Activated naive CD4-positive, alpha-beta T cell treated with anti-CD3 and anti-CD28 coated beads, Interleukin-2, amount 10 ng/mL, durations not matched to agents 7 days and 5 days (primary cell): ENCODE measurements at regions not wholly inside any gene's neighbourhood (a gene's known extent, or its start where the extent isn't known, plus 50 kb on each side); places are given as distances from the start of the nearest gene placed in this dataset.
"Not testable (repeated sequence)": the region's sequence is repeated elsewhere in the genome, so short reads cannot be mapped to it uniquely, and the experiment has no call there.

Source experiments
- CTCF ChIA-PET: fragments of 350-600 bp; sonication (Branson Sonifier 250); formaldehyde crosslinking; loops from one replicate; lab custom pipeline; 2021; ENCODE audit warnings: antibody characterized with exemption; lab: Charles Lee
- DNase-seq: peaks from one replicate; pipeline ENCODE4 v3.0.0-alpha.2; 2020
- H3K27ac Mint-ChIP-seq: one replicate; pipeline ENCODE4 v1.8.0; 2021; ENCODE audit warnings: mild to moderate bottlenecking, moderate library complexity, mixed read lengths
- H3K27me3 Mint-ChIP-seq: one replicate; pipeline ENCODE4 v1.8.0; 2021; ENCODE audit warnings: mild to moderate bottlenecking, mixed read lengths
- H3K36me3 Mint-ChIP-seq: one replicate; pipeline ENCODE4 v1.8.0; 2021; ENCODE audit warnings: mixed read lengths
- H3K4me1 Mint-ChIP-seq: one replicate; pipeline ENCODE4 v1.8.0; 2021; ENCODE audit warnings: mixed read lengths
- H3K4me3 Mint-ChIP-seq: one replicate; pipeline ENCODE4 v1.8.0; 2021; ENCODE audit warnings: mild to moderate bottlenecking, moderate library complexity, mixed read lengths
- H3K9me3 Mint-ChIP-seq: one replicate; pipeline ENCODE4 v1.8.0; 2021; ENCODE audit warnings: mixed read lengths

DNA sequence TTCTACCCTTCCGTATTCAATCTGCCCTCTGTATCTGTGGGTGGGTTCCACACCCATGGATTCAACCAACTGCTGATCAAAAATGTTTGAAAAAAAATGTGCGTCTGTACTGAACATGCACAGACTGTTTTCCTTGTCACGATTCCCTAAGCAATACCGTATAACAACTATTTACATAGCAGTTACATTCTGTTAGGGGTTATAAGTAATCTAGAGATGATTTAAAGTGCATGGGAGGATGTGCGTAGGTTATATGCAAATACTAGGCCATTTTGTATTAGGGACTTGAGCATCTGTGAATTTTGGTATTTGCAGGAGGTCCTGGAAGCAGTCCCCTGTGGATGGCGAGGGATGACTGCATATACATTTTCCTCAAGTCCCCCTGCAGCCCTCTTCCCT lies 486.9 kb downstream of the PREX1 start:
- Mint-ChIP-seq H3K4me3 (no peak overlapping the region), H3K27me3 (peaks cover 43% of the 10 kb centered on the region), H3K9me3 (no peaks in the 10 kb centered on the region)

DNA sequence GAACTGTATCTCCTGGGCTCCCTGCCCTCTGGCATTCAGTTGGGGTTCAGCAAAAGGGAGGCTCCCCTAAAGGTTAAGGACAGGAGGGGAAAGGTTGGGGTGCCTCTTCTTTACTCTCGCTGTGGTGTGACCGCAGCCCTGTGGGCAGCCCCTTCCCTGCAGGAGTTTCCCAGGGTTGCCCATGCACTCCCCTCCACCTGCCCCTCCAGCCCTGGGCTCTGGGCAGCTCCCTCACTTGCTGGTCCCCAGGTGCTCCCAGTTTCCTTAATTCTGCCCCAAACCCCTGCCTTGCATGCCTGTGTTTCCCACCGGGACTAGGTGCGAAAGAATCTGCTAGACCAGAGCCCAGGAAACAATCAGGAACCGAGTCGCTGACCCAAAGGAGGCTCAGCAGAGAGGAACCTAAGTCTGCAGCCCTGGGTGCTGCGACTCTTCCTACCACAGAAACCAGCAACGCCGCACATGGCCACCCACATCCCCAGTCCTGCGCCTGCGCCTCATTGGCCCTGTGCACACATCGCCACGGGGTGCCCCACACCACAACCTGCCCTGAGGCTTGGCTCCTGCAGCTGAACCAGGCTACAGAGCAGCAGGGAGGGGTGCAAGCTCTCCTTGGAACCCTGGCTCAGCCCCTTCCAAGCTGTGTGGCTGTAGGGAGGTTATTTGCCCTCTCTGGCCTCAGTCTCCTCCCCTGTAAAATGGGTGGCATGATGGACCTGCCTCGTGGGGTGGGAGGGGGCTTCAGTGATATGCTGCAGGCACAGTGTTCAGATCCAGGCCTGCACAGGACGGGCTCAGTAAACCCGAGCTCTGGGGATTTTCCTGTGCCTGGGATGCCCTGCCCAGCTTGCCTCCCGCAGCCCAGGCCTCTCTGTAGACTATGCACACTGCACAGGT lies 487.6 kb downstream of the PREX1 start:
- Mint-ChIP-seq H3K4me1 (no peaks in the 10 kb centered on the region), H3K27ac (no peak overlapping the region), H3K9me3 (no peaks in the 10 kb centered on the region), H3K4me3 (no peak overlapping the region), H3K27me3 (peaks cover 43% of the 10 kb centered on the region), H3K36me3 (no peaks in the 10 kb centered on the region)
- CTCF ChIA-PET = no interaction called here
- no peak for DNase-seq

More for the DNA sequence above, 486.9 kb downstream of the PREX1 start:
- no peak for DNase-seq
- no peak overlapping the region for H3K27ac Mint-ChIP-seq
- H3K4me1 Mint-ChIP-seq = no peaks in the 10 kb centered on the region
- no peaks in the 10 kb centered on the region for H3K36me3 Mint-ChIP-seq
- CTCF ChIA-PET = no interaction called here

- no peak overlapping the region for H3K27ac Mint-ChIP-seq
Measured at GRCh38 chr20:48339190-48339985, 488.4 kb downstream of the PREX1 start.

GRCh38 chr20:48338717-48339116 lies 489.1 kb downstream of the PREX1 start:
- no peak overlapping the region for H3K27ac Mint-ChIP-seq
- no peaks in the 10 kb centered on the region for H3K4me1 Mint-ChIP-seq
- H3K4me3 Mint-ChIP-seq = no peak overlapping the region
- DNase-seq = no peak
- H3K36me3 Mint-ChIP-seq = no peaks in the 10 kb centered on the region
- H3K9me3 Mint-ChIP-seq = no peaks in the 10 kb centered on the region
- CTCF ChIA-PET = no interaction called here
- H3K27me3 Mint-ChIP-seq = peaks cover 42% of the 10 kb centered on the region

More at GRCh38 chr20:48339190-48339985, 488.4 kb downstream of the PREX1 start:
- Mint-ChIP-seq H3K4me1 (no peaks in the 10 kb centered on the region), H3K36me3 (no peaks in the 10 kb centered on the region), H3K4me3 (no peak overlapping the region), H3K27me3 (peaks cover 43% of the 10 kb centered on the region), H3K9me3 (no peaks in the 10 kb centered on the region)
- no peak for DNase-seq
- CTCF ChIA-PET = no interaction called here

GRCh38 chr20:48336597-48336996 lies 491.2 kb downstream of the PREX1 start:
- no peaks in the 10 kb centered on the region for H3K4me1 Mint-ChIP-seq
- no peak overlapping the region for H3K4me3 Mint-ChIP-seq
- H3K36me3 Mint-ChIP-seq = no peaks in the 10 kb centered on the region
- H3K9me3 Mint-ChIP-seq = no peaks in the 10 kb centered on the region
- H3K27ac Mint-ChIP-seq = no peak overlapping the region
- DNase-seq = no peak
- H3K27me3 Mint-ChIP-seq = peaks cover 30% of the 10 kb centered on the region
- CTCF ChIA-PET = no interaction called here

DNA sequence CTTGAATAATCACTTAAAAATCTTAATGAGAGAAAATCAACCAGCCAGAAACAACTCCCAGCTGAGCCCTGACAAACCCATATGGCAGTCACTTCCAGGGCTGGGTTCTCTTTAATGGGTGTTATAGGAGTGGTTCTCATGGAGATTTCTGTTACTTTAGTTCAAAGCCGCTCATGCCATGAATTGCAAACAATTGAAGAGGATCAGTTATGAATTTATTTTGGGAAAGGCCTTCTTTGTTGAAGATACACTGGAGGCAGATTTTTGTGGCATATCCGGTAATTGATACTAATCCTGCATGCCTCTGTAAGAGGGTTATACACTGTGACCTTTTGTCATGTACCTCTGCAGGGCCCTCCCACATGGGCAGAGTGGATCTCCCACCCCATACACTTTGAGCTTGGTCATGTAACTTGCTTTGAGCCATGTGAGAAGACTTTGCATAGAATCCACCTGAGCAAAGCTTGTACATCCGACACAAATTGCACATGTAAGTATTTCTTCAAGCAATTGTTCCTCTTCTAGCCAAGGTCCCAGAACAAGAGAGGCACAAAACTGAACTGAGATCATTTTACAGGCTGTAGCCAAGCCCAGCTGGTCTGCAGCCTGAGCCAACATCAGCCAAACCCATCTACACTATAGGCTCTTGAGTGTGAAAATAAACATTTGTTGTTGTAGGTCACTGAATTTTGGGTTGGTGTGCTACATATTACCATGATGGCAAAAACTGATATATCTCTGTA lies 492.3 kb downstream of the PREX1 start:
- no peak overlapping the region for H3K4me3 Mint-ChIP-seq
- H3K9me3 Mint-ChIP-seq = no peaks in the 10 kb centered on the region
- no peak overlapping the region for H3K27ac Mint-ChIP-seq
- DNase-seq = no peak
- no peaks in the 10 kb centered on the region for H3K4me1 Mint-ChIP-seq
- H3K36me3 Mint-ChIP-seq = no peaks in the 10 kb centered on the region
- CTCF ChIA-PET = no interaction called here
- H3K27me3 Mint-ChIP-seq = peaks cover 24% of the 10 kb centered on the region

DNA sequence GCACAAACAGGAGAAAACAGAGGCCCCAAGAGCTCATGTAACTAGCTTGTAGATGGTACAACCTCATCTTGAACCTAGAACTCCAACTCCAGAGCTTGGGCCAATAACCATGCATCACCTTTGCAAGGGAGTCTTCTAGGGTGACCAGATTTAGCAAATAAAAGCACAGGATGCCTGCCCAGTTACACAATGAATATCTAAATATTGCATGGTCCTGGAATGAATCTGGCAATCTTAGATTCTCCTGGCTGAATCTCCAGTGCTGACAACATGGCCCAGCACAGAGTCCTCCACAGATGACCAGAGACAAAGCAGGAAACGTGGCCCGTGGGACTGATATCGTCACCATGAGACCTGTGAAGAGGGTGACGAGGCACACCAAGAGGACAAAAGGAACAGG lies 494.1 kb downstream of the PREX1 start:
- H3K4me3 Mint-ChIP-seq = no peak overlapping the region
- no peak for DNase-seq

DNA sequence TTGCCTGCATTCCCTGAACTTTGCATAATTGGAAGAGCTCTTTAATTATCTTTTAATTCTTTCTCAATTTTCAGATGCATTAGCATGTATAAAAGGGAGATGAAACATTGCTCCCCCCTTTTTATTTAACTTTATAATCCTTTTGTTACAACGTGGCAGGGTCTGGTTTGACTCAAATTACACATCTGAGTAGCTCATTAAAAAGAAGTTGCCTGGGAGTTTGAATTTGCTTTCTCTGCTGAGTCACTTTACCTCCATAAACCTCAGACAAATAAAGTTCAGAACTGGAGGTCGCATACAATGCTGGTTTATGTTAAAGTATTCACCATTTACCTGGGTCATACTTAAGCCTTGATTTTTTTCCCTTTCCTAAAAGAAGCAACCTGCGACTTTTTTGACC lies 495.2 kb downstream of the PREX1 start:
- H3K4me1 Mint-ChIP-seq = no peaks in the 10 kb centered on the region
- H3K36me3 Mint-ChIP-seq = no peaks in the 10 kb centered on the region
- no peaks in the 10 kb centered on the region for H3K9me3 Mint-ChIP-seq
- no peak for DNase-seq
- CTCF ChIA-PET = no interaction called here
- peaks cover 13% of the 10 kb centered on the region for H3K27me3 Mint-ChIP-seq
- no peak overlapping the region for H3K4me3 Mint-ChIP-seq
- H3K27ac Mint-ChIP-seq = no peak overlapping the region

More for the DNA sequence above, 494.1 kb downstream of the PREX1 start:
- no peaks in the 10 kb centered on the region for H3K4me1 Mint-ChIP-seq
- no peaks in the 10 kb centered on the region for H3K9me3 Mint-ChIP-seq
- H3K27me3 Mint-ChIP-seq = peaks cover 13% of the 10 kb centered on the region
- CTCF ChIA-PET = no interaction called here
- no peaks in the 10 kb centered on the region for H3K36me3 Mint-ChIP-seq
- H3K27ac Mint-ChIP-seq = no peak overlapping the region

GRCh38 chr20:48331518-48332286 lies 496.1 kb downstream of the PREX1 start:
- CTCF ChIA-PET = interaction anchor here (0.6 kb wide), 1 partner anchor 453 kb away, joined by 3 read pairs; no protein-coding TSS in a partner anchor
- Mint-ChIP-seq H3K4me3 (no peak overlapping the region), H3K9me3 (no peaks in the 10 kb centered on the region), H3K36me3 (no peaks in the 10 kb centered on the region), H3K4me1 (no peaks in the 10 kb centered on the region), H3K27me3 (peaks cover 13% of the 10 kb centered on the region), H3K27ac (no peak overlapping the region)
- no peak for DNase-seq

DNA sequence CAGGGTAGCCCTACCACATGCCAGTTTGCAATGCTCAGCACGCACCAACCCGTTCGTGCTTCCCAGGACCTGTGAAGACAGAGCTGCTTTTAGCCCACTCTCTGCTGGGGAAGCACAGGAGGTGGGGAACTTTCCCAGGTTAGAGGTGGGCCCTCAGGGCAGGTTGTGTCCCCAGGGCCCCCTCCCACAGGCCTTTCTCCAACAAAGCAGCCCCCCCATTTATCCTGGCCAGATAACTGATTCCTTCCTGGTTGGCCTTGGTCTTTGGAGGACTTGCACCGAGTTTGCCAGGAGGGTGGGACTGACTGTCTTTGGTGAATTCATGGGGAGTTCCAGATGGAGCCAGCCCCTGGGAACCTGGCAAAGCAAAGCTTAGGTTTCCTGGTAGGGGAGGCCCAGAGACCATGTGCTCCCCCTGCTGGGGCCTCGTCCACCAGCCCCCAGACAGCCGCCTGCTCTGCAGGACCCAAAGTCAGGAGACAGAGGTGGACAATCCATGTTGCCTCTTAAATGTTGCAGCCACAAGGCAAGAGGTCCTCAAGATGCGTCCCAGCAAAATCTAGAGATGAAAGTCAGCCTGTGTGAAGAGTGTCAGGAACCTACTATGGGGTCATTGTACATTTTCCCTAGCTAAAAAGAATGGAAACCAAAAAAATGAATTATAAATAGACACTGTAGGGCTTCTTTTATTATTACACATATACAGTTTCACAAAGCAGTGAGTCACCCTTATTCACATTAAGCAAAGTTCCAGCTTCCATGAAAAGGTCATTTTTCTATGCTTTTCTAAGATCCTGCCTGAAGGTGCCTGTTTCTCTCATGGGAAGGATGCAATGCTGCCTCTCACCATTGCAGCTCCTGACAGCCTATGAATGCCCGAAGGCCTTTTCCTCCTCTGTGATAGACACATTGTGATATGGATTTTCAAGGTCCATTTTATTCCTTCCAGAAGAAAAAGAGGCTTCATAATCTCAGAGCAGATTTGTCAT lies 497.8 kb downstream of the PREX1 start:
- DNase-seq = peak; percentile 25
- Mint-ChIP-seq H3K4me3 (no peak overlapping the region), H3K36me3 (no peaks in the 10 kb centered on the region), H3K9me3 (no peaks in the 10 kb centered on the region), H3K4me1 (no peaks in the 10 kb centered on the region), H3K27ac (no peak overlapping the region), H3K27me3 (peaks cover 21% of the 10 kb centered on the region)
- CTCF ChIA-PET = no interaction called here

DNA sequence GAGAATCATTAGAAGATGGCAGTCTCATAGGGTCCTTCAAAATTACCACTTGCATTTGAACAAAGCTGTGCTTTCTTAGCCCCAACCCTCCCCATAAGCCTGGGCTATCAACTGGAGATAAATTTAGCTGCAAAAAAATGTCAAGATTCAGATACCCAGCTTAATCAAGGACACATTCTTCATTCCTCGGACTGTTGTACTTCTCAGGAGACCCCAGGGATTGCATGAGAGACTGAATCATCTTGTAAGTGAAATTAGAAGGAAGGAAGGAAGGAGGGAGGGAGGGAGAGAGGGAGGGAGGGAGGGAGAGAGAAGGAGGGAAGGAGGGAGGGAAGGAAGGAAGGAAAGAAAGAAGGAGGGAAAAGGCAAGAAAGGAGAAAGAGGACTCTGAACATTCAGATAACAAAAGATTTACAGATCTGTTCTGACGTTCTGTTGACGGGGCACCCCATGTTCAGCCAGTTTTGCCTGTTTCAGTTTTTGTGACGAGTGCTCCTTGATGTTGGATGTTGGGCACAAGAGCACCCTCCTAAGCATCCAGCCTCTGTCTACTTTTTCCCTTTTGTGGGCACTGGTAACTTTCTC lies 498.7 kb downstream of the PREX1 start:
- H3K4me1 Mint-ChIP-seq = no peaks in the 10 kb centered on the region
- H3K4me3 Mint-ChIP-seq = no peak overlapping the region
- H3K9me3 Mint-ChIP-seq = no peaks in the 10 kb centered on the region
- H3K27ac Mint-ChIP-seq = no peak overlapping the region
- DNase-seq = no peak
- peaks cover 22% of the 10 kb centered on the region for H3K27me3 Mint-ChIP-seq
- H3K36me3 Mint-ChIP-seq = no peaks in the 10 kb centered on the region
- CTCF ChIA-PET = no interaction called here

DNA sequence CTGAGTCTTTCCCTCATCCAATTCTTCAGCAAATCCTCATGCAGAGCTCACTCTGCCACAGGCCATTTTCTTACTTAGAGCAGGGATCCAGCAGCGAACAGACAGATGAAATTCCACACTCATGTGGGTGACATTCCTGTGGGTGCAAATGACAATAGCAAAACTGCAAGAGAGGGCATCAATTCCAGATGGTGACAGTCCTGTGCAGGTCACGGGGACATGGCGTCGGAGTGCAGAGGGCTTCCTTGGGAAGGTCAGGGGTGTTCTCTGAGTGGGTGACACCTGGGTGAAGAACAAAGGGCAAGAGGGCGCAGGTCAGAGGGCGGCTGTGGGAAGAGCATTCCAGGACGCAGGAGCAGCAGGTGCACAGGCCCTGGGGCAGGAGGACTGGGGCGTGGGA lies 500.0 kb downstream of the PREX1 start:
- H3K9me3 Mint-ChIP-seq, H3K4me3 Mint-ChIP-seq, H3K4me1 Mint-ChIP-seq, DNase-seq, H3K36me3 Mint-ChIP-seq, CTCF ChIA-PET, H3K27ac Mint-ChIP-seq: not testable (repeated sequence)
- peaks cover 18% of the 10 kb centered on the region for H3K27me3 Mint-ChIP-seq
